Osteocyte (in vitro differentiated cells): ENCODE measurements at regions not wholly inside any gene's neighbourhood (a gene's known extent, or its start where the extent isn't known, plus 50 kb on each side); places are given as distances from the start of the nearest gene placed in this dataset.
A peak's percentile ranks its signal among the peaks of the same experiment; 100 is the strongest.

Experiments
- DNase-seq: peaks from one replicate; pipeline ENCODE4 v3.0.0; 2021; ENCODE audit warnings: mixed read lengths; ENCODE audit not compliant: unreplicated experiment; ENCODE audit errors: extremely low spot score
- H3K27ac Mint-ChIP-seq: one replicate; pipeline ENCODE4 v1.8.0; 2021; ENCODE audit warnings: mild to moderate bottlenecking, mixed read lengths; ENCODE audit not compliant: unreplicated experiment
- H3K27me3 Mint-ChIP-seq: one replicate; pipeline ENCODE4 v1.8.0; 2021; ENCODE audit warnings: mixed read lengths; ENCODE audit not compliant: unreplicated experiment
- H3K36me3 Mint-ChIP-seq: one replicate; pipeline ENCODE4 v1.8.0; 2021; ENCODE audit warnings: mixed read lengths; ENCODE audit not compliant: unreplicated experiment
- H3K4me1 Mint-ChIP-seq: one replicate; pipeline ENCODE4 v1.8.0; 2021; ENCODE audit warnings: mixed read lengths; ENCODE audit not compliant: unreplicated experiment
- H3K4me3 Mint-ChIP-seq: one replicate; pipeline ENCODE4 v1.8.0; 2021; ENCODE audit warnings: mild to moderate bottlenecking, moderate library complexity, mixed read lengths; ENCODE audit not compliant: unreplicated experiment
- H3K9me3 Mint-ChIP-seq: one replicate; pipeline ENCODE4 v1.8.0; 2021; ENCODE audit warnings: mixed read lengths; ENCODE audit not compliant: unreplicated experiment
- CTCF ChIP-seq: fragments of 200-600 bp; sonication (generic); IDR thresholded peaks from 2 replicates; pipeline ENCODE4 v1.5.0; 2021; ENCODE audit warnings: antibody characterized with exemption, mild to moderate bottlenecking, moderate library complexity

GRCh38 chr13:107065036-107065435 lies 497.1 kb upstream of the ARGLU1 start:
- Mint-ChIP-seq H3K4me3 (no peak overlapping the region), H3K36me3 (no peaks in the 10 kb centered on the region), H3K4me1 (no peaks in the 10 kb centered on the region), H3K27me3 (peaks cover 3% of the 10 kb centered on the region), H3K27ac (no peak overlapping the region), H3K9me3 (no peaks in the 10 kb centered on the region)
- DNase-seq, result no peak
- no peak for TF ChIP-seq CTCF

- no peak for DNase-seq
- Mint-ChIP-seq H3K4me1 (no peaks in the 10 kb centered on the region), H3K27ac (no peak overlapping the region), H3K27me3 (no peaks in the 10 kb centered on the region), H3K4me3 (no peak overlapping the region), H3K36me3 (no peaks in the 10 kb centered on the region), H3K9me3 (peaks cover 5% of the 10 kb centered on the region)
- no peak for TF ChIP-seq CTCF
Measured at GRCh38 chr13:107057028-107057631, 489.2 kb upstream of the ARGLU1 start.

- TF ChIP-seq CTCF, result no peak
- no peaks in the 10 kb centered on the region for H3K36me3 Mint-ChIP-seq
- no peak for DNase-seq
- H3K27ac Mint-ChIP-seq, result no peak overlapping the region
- peaks cover 9% of the 10 kb centered on the region for H3K9me3 Mint-ChIP-seq
- H3K4me3 Mint-ChIP-seq, result no peak overlapping the region
- no peaks in the 10 kb centered on the region for H3K27me3 Mint-ChIP-seq
- no peaks in the 10 kb centered on the region for H3K4me1 Mint-ChIP-seq
Measured at GRCh38 chr13:107043021-107043956, 475.4 kb upstream of the ARGLU1 start.

GRCh38 chr13:107035778-107036177 lies 467.8 kb upstream of the ARGLU1 start:
- no peak for DNase-seq
- no peaks in the 10 kb centered on the region for H3K27me3 Mint-ChIP-seq
- H3K4me1 Mint-ChIP-seq, result peaks cover 20% of the 10 kb centered on the region
- TF ChIP-seq CTCF, result no peak
- no peak overlapping the region for H3K4me3 Mint-ChIP-seq
- peak overlapping the region; percentile 15 for H3K27ac Mint-ChIP-seq
- H3K36me3 Mint-ChIP-seq, result no peaks in the 10 kb centered on the region
- peaks cover 3% of the 10 kb centered on the region for H3K9me3 Mint-ChIP-seq

GRCh38 chr13:107035186-107035585 lies 467.2 kb upstream of the ARGLU1 start:
- no peak for TF ChIP-seq CTCF

More at GRCh38 chr13:107035186-107035585, 467.2 kb upstream of the ARGLU1 start:
- no peaks in the 10 kb centered on the region for H3K36me3 Mint-ChIP-seq
- H3K4me1 Mint-ChIP-seq, result peaks cover 20% of the 10 kb centered on the region
- no peaks in the 10 kb centered on the region for H3K27me3 Mint-ChIP-seq
- no peak for DNase-seq
- no peak overlapping the region for H3K27ac Mint-ChIP-seq
- peaks cover 3% of the 10 kb centered on the region for H3K9me3 Mint-ChIP-seq
- no peak overlapping the region for H3K4me3 Mint-ChIP-seq
